ENCODE measurements at regions not wholly inside any gene's neighbourhood (a gene's known extent, or its start where the extent isn't known, plus 50 kb on each side); places are given as distances from the start of the nearest gene placed in this dataset.

- DNase-seq: no peak
These were observed 261.6 kb downstream of the PLPP3 start for GRCh38 chr1:56317722-56318121.

- DNase-seq: no peak
These were observed 263.9 kb downstream of the PLPP3 start for GRCh38 chr1:56315293-56315942.

GRCh38 chr1:56313560-56313959 lies 265.8 kb downstream of the PLPP3 start:
- no peak for DNase-seq

GRCh38 chr1:56311766-56312165 lies 267.6 kb downstream of the PLPP3 start:
- no peak for DNase-seq

GRCh38 chr1:56310945-56311344 lies 268.4 kb downstream of the PLPP3 start:
- DNase-seq: no peak

GRCh38 chr1:56309065-56309464 lies 270.3 kb downstream of the PLPP3 start:
- DNase-seq: no peak

- DNase-seq: no peak
These were observed 274.4 kb downstream of the PLPP3 start for GRCh38 chr1:56304975-56305374.

- DNase-seq: no peak
These were observed 275.6 kb downstream of the PLPP3 start for GRCh38 chr1:56303805-56304204.

GRCh38 chr1:56302878-56303277 lies 276.5 kb downstream of the PLPP3 start:
- no peak for DNase-seq

GRCh38 chr1:56301791-56302190 lies 277.6 kb downstream of the PLPP3 start:
- no peak for DNase-seq

- DNase-seq: no peak
These were observed 278.5 kb downstream of the PLPP3 start for GRCh38 chr1:56300836-56301235.

GRCh38 chr1:56298866-56299265 lies 280.5 kb downstream of the PLPP3 start:
- no peak for DNase-seq

GRCh38 chr1:56297904-56298303 lies 281.5 kb downstream of the PLPP3 start:
- no peak for DNase-seq

GRCh38 chr1:56297208-56297607 lies 282.2 kb downstream of the PLPP3 start:
- DNase-seq: no peak

GRCh38 chr1:56295949-56296929 lies 283.1 kb downstream of the PLPP3 start:
- DNase-seq: no peak

- no peak for DNase-seq
These were observed 287.9 kb downstream of the PLPP3 start for GRCh38 chr1:56291374-56291919.

GRCh38 chr1:56289260-56289659 lies 290.1 kb downstream of the PLPP3 start:
- DNase-seq: no peak

GRCh38 chr1:56287721-56288120 lies 291.6 kb downstream of the PLPP3 start:
- DNase-seq: no peak

- DNase-seq: no peak
These were observed 292.4 kb downstream of the PLPP3 start for GRCh38 chr1:56286956-56287355.

- DNase-seq: no peak
These were observed 292.9 kb downstream of the PLPP3 start for GRCh38 chr1:56286506-56286905.

GRCh38 chr1:56285554-56286402 lies 293.6 kb downstream of the PLPP3 start:
- DNase-seq: no peak
